NCI-H2107 treated with DMSO at 0.1 percent for 48 hours (cell line): ENCODE measurements at regions not wholly inside any gene's neighbourhood (a gene's known extent, or its start where the extent isn't known, plus 50 kb on each side); places are given as distances from the start of the nearest gene placed in this dataset.

Experiments used
- DNase-seq: peaks from one replicate; lab custom pipeline; 2025; ENCODE audit not compliant: unreplicated experiment; lab: John Stamatoyannopoulos, UW

DNA sequence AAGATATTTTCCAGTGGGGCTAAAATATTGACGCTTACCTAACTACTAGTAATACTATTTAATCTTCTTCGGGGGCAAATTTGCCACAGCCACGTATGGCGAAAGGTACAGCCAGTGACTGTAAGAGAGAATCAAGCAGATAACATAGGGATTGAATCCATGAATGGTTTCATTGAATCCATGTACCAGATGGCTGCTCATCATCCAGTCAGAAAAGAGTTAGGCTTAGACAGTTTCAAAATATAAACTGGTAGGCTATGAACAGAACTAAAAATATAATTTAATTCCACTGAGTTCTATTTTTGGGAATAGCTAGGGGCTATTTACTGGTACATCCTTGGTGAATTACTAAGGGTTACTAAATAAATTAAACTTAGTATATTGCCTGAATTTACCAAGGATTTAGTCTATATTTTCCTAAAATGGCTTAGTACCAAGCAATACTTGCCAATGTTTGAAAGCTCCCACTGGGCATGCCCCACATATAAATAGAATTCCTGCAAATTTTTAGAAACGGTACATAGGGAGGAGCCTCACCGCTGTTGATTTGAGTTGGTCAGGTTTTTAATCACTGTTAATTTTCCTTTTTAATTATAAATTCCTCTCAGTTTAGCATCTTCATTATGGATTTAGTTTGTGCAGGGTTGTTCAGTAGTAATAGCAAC is 55.8 kb upstream of the VLDLR start:
- DNase-seq, result no peak

DNA sequence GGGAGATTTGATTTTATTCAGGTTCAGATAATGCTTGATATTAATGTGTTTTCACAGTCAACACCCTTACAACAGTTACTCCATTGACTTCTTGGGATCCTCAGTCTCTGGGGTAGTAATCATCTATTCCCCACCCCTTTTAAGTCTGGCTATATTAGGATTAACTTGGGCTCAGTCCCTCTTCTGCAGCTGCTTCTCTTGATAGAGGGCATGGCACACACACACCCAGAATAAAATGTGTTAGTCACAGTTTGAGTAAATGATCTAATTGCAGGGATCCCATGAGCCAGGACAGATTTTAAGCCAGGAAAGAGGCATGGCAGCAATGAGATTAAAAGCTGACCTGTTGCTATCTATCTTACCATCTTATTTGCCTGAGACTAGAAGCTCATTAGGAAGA is 53.7 kb upstream of the VLDLR start:
- no peak for DNase-seq

DNA sequence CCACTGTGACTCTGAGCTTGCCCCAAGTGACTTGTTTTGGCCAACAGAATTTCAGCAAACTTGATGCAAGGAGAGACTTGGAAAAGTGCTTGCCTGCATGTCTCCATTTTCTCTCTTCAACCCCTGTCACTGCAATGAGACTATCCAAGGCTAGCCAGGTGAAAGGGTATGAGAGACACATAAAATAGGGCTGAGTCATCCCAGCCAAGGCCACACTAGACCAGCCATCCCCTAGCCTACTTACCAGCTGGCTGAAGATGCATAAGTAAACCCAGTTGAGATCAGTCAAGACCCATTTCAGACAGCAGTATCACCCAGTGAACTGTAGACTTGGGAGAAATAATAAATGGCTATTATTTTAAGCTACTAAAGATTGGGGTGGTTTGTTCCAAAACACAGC is 52.9 kb upstream of the VLDLR start:
- DNase-seq, result no peak

- peak; percentile 80 for DNase-seq
Measured at GRCh38 chr9:2570615-2571479, 50.7 kb upstream of the VLDLR start.
